Peyer's patch (tissue), 4 donors: ENCODE measurements at regions not wholly inside any gene's neighbourhood (a gene's known extent, or its start where the extent isn't known, plus 50 kb on each side); places are given as distances from the start of the nearest gene placed in this dataset.

ENCODE experiments used
- DNase-seq, 3 donors: peaks; one replicate each; pipeline ENCODE4 v3.0.0-alpha.2; 2017 to 2019
- H3K27ac ChIP-seq, 4 donors: fragments of 200-600 bp; sonication (generic); one replicate each; pipeline ENCODE4 v1.5.1; 2016 to 2019
- H3K27me3 ChIP-seq, 2 donors: fragments of 200-600 bp; sonication (generic); one replicate each; pipeline ENCODE4 v1.5.1; 2019
- H3K36me3 ChIP-seq, 3 donors: fragments of 200-600 bp; sonication (generic); one replicate each; pipeline ENCODE4 v1.5.1; 2016 to 2019
- H3K4me1 ChIP-seq, 4 donors: fragments of 200-600 bp; sonication (generic); one replicate each; pipeline ENCODE4 v1.5.1; 2016 to 2019
- H3K4me3 ChIP-seq, 4 donors: fragments of 200-600 bp; sonication (generic); 1 replicate in 3 of 4; 2 replicates in 1 of 4; pipeline ENCODE4 v1.5.1; 2016 to 2019; ENCODE audit warnings: mild to moderate bottlenecking in 1 of 4
- H3K9me3 ChIP-seq, 4 donors: fragments of 200-600 bp; sonication (generic); one replicate each; pipeline ENCODE4 v1.5.1; 2016 to 2019; ENCODE audit warnings: mild to moderate bottlenecking in 1 of 4
- CTCF ChIP-seq, 6 experiments: fragments of 450-650 bp in 4 of 6; fragments of 200-600 bp in 2 of 6; sonication (generic) in 1 of 6; IDR thresholded peaks; one replicate each; pipeline ENCODE4 v1.5.1; 2017 to 2019; ENCODE audit warnings: antibody characterized with exemption in 6 of 6, mild to moderate bottlenecking in 3 of 6, moderate library complexity in 1 of 6
- POLR2A ChIP-seq, 2 donors: fragments of 450-650 bp; IDR thresholded peaks; one replicate each; pipeline ENCODE4 v1.5.1; 2017; ENCODE audit warnings: antibody characterized with exemption in 2 of 2, mild to moderate bottlenecking in 2 of 2, moderate library complexity in 2 of 2

- no peaks in the 10 kb centered on the region for H3K36me3 ChIP-seq
- no peaks in the 10 kb centered on the region for H3K27me3 ChIP-seq
- no peak overlapping the region for H3K27ac ChIP-seq
- no peak for TF ChIP-seq POLR2A (IDR thresholded peaks at IDR 0.05)
- no peak for TF ChIP-seq CTCF (IDR thresholded peaks at IDR 0.05)
- no peak for DNase-seq
- no peaks in the 10 kb centered on the region for H3K4me1 ChIP-seq
- H3K9me3 ChIP-seq: no peaks in the 10 kb centered on the region
- H3K4me3 ChIP-seq: no peak overlapping the region
These were observed 143.1 kb downstream of the IFI44 start for GRCh38 chr1:78792756-78793155.

GRCh38 chr1:78797108-78797781, 147.6 kb downstream of the IFI44 start:
- Histone ChIP-seq H3K4me3 (no peak overlapping the region), H3K36me3 (no peaks in the 10 kb centered on the region), H3K9me3 (no peaks in the 10 kb centered on the region), H3K4me1 (no peaks in the 10 kb centered on the region), H3K27ac (no peak overlapping the region), H3K27me3 (no peaks in the 10 kb centered on the region)
- TF ChIP-seq CTCF (IDR thresholded peaks at IDR 0.05) (no peak), POLR2A (IDR thresholded peaks at IDR 0.05) (no peak)
- no peak for DNase-seq

GRCh38 chr1:78799926-78800325, 150.3 kb downstream of the IFI44 start:
- TF ChIP-seq POLR2A (IDR thresholded peaks at IDR 0.05): no peak
- no peak for TF ChIP-seq CTCF (IDR thresholded peaks at IDR 0.05)
- no peak for DNase-seq
- no peak overlapping the region for H3K27ac ChIP-seq

GRCh38 chr1:78814176-78814575, 164.5 kb downstream of the IFI44 start:
- Histone ChIP-seq H3K27ac (no peak overlapping the region), H3K9me3 (no peaks in the 10 kb centered on the region), H3K27me3 (no peaks in the 10 kb centered on the region), H3K4me1 (no peaks in the 10 kb centered on the region), H3K36me3 (no peaks in the 10 kb centered on the region), H3K4me3 (no peak overlapping the region)
- TF ChIP-seq CTCF (IDR thresholded peaks at IDR 0.05) (no peak), POLR2A (IDR thresholded peaks at IDR 0.05) (no peak)
- no peak for DNase-seq

More at GRCh38 chr1:78799926-78800325, 150.3 kb downstream of the IFI44 start:
- no peak overlapping the region for H3K4me3 ChIP-seq
- no peaks in the 10 kb centered on the region for H3K9me3 ChIP-seq
- no peaks in the 10 kb centered on the region for H3K36me3 ChIP-seq
- no peaks in the 10 kb centered on the region for H3K4me1 ChIP-seq
- no peaks in the 10 kb centered on the region for H3K27me3 ChIP-seq

GRCh38 chr1:78825561-78825960, 175.9 kb downstream of the IFI44 start:
- no peak overlapping the region for H3K27ac ChIP-seq
- DNase-seq: no peak
- no peaks in the 10 kb centered on the region for H3K9me3 ChIP-seq
- no peaks in the 10 kb centered on the region for H3K27me3 ChIP-seq
- H3K4me3 ChIP-seq: no peak overlapping the region
- H3K4me1 ChIP-seq: no peaks in the 10 kb centered on the region
- no peaks in the 10 kb centered on the region for H3K36me3 ChIP-seq
- no peak for TF ChIP-seq CTCF (IDR thresholded peaks at IDR 0.05)
- no peak for TF ChIP-seq POLR2A (IDR thresholded peaks at IDR 0.05)

GRCh38 chr1:78829644-78830043, 176.9 kb downstream of the ADGRL4 start:
- no peak overlapping the region for H3K27ac ChIP-seq
- TF ChIP-seq CTCF (IDR thresholded peaks at IDR 0.05) (no peak), POLR2A (IDR thresholded peaks at IDR 0.05) (no peak)
- H3K36me3 ChIP-seq: no peaks in the 10 kb centered on the region
- DNase-seq: no peak
- no peak overlapping the region for H3K4me3 ChIP-seq
- no peaks in the 10 kb centered on the region for H3K27me3 ChIP-seq
- H3K9me3 ChIP-seq: no peaks in the 10 kb centered on the region
- H3K4me1 ChIP-seq: no peaks in the 10 kb centered on the region
